ENCODE measurements at regions not wholly inside any gene's neighbourhood (a gene's known extent, or its start where the extent isn't known, plus 50 kb on each side); places are given as distances from the start of the nearest gene placed in this dataset.

DNA sequence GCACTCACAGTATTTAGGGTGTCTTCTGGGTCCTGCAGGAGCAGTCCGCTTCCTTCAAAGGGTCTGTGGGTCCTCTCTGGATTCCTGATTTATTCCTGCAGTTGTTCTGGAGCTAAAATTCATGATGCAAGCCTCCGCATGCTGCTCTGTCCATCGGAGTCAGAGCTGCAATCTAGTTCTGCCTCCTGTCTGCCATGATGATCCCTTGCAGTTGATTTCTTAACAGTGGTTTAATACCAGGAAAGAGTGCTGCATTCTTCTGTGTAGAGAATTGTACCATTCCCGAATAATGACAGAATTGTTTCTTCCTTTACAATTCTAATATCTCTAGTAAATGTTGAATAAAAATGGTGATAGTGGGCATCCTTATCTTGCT, 72.0 kb upstream of the B3GAT2 start:
- H3K27ac ChIP-seq = no peak overlapping the region
- intact Hi-C loops (cut with DNase I; ENCODE audit: low total_unique reads) = no loop called here
- WGBS, 5 donors = 82 to 94% (median 93%) methylated on average over 3 to 4 of the region's 4 CpGs
- H3K36me3 ChIP-seq = no peaks in the 10 kb centered on the region
- TF ChIP-seq POLR2A (IDR thresholded peaks at IDR 0.05) (no peak), POLR2AphosphoS5 (IDR thresholded peaks at IDR 0.05) (no peak), EP300 (IDR thresholded peaks at IDR 0.05) (no peak)
- TF ChIP-seq, protein P1, sequence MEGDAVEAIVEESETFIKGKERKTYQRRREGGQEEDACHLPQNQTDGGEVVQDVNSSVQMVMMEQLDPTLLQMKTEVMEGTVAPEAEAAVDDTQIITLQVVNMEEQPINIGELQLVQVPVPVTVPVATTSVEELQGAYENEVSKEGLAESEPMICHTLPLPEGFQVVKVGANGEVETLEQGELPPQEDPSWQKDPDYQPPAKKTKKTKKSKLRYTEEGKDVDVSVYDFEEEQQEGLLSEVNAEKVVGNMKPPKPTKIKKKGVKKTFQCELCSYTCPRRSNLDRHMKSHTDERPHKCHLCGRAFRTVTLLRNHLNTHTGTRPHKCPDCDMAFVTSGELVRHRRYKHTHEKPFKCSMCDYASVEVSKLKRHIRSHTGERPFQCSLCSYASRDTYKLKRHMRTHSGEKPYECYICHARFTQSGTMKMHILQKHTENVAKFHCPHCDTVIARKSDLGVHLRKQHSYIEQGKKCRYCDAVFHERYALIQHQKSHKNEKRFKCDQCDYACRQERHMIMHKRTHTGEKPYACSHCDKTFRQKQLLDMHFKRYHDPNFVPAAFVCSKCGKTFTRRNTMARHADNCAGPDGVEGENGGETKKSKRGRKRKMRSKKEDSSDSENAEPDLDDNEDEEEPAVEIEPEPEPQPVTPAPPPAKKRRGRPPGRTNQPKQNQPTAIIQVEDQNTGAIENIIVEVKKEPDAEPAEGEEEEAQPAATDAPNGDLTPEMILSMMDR (IDR thresholded peaks at IDR 0.05) = no peak
- no peaks in the 10 kb centered on the region for H3K4me1 ChIP-seq
- DNase-seq = no peak
- H3K27me3 ChIP-seq = no peaks in the 10 kb centered on the region
- H3K4me3 ChIP-seq = no peak overlapping the region
- H3K9me3 ChIP-seq = no peaks in the 10 kb centered on the region

GRCh38 chr6:71029555-71029954, 72.7 kb upstream of the B3GAT2 start:
- no peaks in the 10 kb centered on the region for H3K27me3 ChIP-seq
- no peaks in the 10 kb centered on the region for H3K9me3 ChIP-seq
- intact Hi-C loops (cut with DNase I; ENCODE audit: low total_unique reads) = no loop called here
- H3K27ac ChIP-seq = no peak overlapping the region
- no peaks in the 10 kb centered on the region for H3K36me3 ChIP-seq
- no peaks in the 10 kb centered on the region for H3K4me1 ChIP-seq
- no peak for TF ChIP-seq EP300 (IDR thresholded peaks at IDR 0.05)
- TF ChIP-seq, protein P1 (IDR thresholded peaks at IDR 0.05) = no peak
- no peak overlapping the region for H3K4me3 ChIP-seq
- DNase-seq = no peak

DNA sequence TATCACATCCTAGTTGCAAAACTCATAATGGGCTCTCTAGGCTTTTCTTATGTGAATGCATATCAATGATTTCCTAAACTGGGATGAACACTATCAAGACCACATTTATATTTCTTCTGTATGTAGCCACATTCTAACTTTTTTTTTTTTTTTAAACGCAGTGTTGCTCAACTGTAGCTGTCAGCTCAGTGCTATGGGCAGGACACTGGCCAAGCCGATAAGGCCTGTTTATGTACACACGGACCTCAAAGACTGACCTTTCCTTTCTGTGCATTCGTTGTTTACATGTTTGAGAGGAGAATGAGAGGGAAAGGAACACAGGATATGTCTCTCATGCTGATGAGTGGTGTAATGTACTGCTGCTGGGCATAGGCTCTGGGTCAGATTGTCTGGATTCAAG, 75.1 kb upstream of the B3GAT2 start:
- Histone ChIP-seq H3K27ac (no peak overlapping the region), H3K9me3 (no peaks in the 10 kb centered on the region), H3K27me3 (peaks cover 0 to 6% (median 0%) of the 10 kb centered on the region in 3 donors), H3K4me3 (no peak overlapping the region), H3K4me1 (no peaks in the 10 kb centered on the region), H3K36me3 (no peaks in the 10 kb centered on the region)
- WGBS, 5 donors = 11 to 31% (median 17%) methylated on average over 4 of the region's 4 CpGs
- no peak for DNase-seq
- intact Hi-C loops (cut with DNase I; ENCODE audit: low total_unique reads) = no loop called here
- no peak for TF ChIP-seq POLR2AphosphoS5 (IDR thresholded peaks at IDR 0.05)
- TF ChIP-seq EP300 (IDR thresholded peaks at IDR 0.05) = no peak
- TF ChIP-seq, protein P1 (IDR thresholded peaks at IDR 0.05) = no peak
- no peak for TF ChIP-seq POLR2A (IDR thresholded peaks at IDR 0.05)

GRCh38 chr6:71033171-71033570, 76.3 kb upstream of the B3GAT2 start:
- no peak for TF ChIP-seq EP300 (IDR thresholded peaks at IDR 0.05)
- no peak for TF ChIP-seq POLR2A (IDR thresholded peaks at IDR 0.05)
- TF ChIP-seq POLR2AphosphoS5 (IDR thresholded peaks at IDR 0.05) = no peak
- TF ChIP-seq, protein P1 (IDR thresholded peaks at IDR 0.05) = no peak
- H3K27me3 ChIP-seq = peaks cover 0 to 6% (median 0%) of the 10 kb centered on the region in 3 donors
- WGBS, 5 donors = 82 to 98% (median 95%) methylated on average over 1 of the region's 1 CpG
- no peak for DNase-seq
- no peak overlapping the region for H3K4me3 ChIP-seq
- no peaks in the 10 kb centered on the region for H3K36me3 ChIP-seq
- no peaks in the 10 kb centered on the region for H3K4me1 ChIP-seq
- no peaks in the 10 kb centered on the region for H3K9me3 ChIP-seq
- intact Hi-C loops (cut with DNase I; ENCODE audit: low total_unique reads) = no loop called here
- H3K27ac ChIP-seq = no peak overlapping the region

GRCh38 chr6:71033890-71034289, 77.0 kb upstream of the B3GAT2 start:
- DNase-seq = no peak
- H3K27me3 ChIP-seq = peaks cover 0 to 6% (median 0%) of the 10 kb centered on the region in 3 donors
- H3K4me3 ChIP-seq = no peak overlapping the region
- H3K4me1 ChIP-seq = no peaks in the 10 kb centered on the region
- H3K36me3 ChIP-seq = no peaks in the 10 kb centered on the region
- TF ChIP-seq EP300 (IDR thresholded peaks at IDR 0.05) (no peak), POLR2AphosphoS5 (IDR thresholded peaks at IDR 0.05) (no peak), POLR2A (IDR thresholded peaks at IDR 0.05) (no peak)
- TF ChIP-seq, protein P1 (IDR thresholded peaks at IDR 0.05) = no peak
- H3K27ac ChIP-seq = no peak overlapping the region
- 32 to 46% (median 43%) methylated on average over 4 of the region's 4 CpGs for WGBS, 5 donors
- no peaks in the 10 kb centered on the region for H3K9me3 ChIP-seq
- intact Hi-C loops (cut with DNase I; ENCODE audit: low total_unique reads) = no loop called here
